ENCODE measurements at regions not wholly inside any gene's neighbourhood (a gene's known extent, or its start where the extent isn't known, plus 50 kb on each side); places are given as distances from the start of the nearest gene placed in this dataset.

- H3K4me2 ChIP-seq (ENCODE audit: insufficient read depth, low read length) = no peak overlapping the region
- H3K9ac ChIP-seq (replicated peaks; ENCODE audit: extremely low read depth, insufficient read depth, low read length) = no peak overlapping the region
- H3K27me3 ChIP-seq (ENCODE audit: control insufficient read depth in 2 of 2, insufficient read depth in 2 of 2, low read length in 2 of 2) = no peaks in the 10 kb centered on the region
- dilution Hi-C loops (cut with MboI; ENCODE audit: extremely low pct_ligation_motif_present, low sequenced_read_pairs) (no loop called here), intact Hi-C loops (cut with micrococcal nuclease) (no loop called here)
- H3K9me3 ChIP-seq (replicated peaks; ENCODE audit: control insufficient read depth, insufficient read depth, low read length) = no peaks in the 10 kb centered on the region
- no peaks in the 10 kb centered on the region for H3K36me3 ChIP-seq (ENCODE audit: control insufficient read depth in 2 of 2, extremely low read depth in 1 of 2, insufficient read depth in 2 of 2, low read length in 2 of 2)
- no peak overlapping the region for H3K4me3 ChIP-seq (replicated peaks in 1 of 3; ENCODE audit: insufficient read depth in 1 of 3, low read depth in 1 of 3, low read length in 3 of 3)
- TF ChIP-seq MYC (IDR thresholded peaks at IDR 0.05; ENCODE audit: low read depth, low read length) (no peak), GATA2 (IDR thresholded peaks at IDR 0.05; ENCODE audit: insufficient read depth, insufficient read length, low read depth, low read length) (no peak), POLR2AphosphoS5 (IDR thresholded peaks at IDR 0.05; ENCODE audit: insufficient read depth, low read depth, low read length) (no peak), POLR2A (IDR thresholded peaks at IDR 0.05; ENCODE audit: low read depth, low read length) (no peak), EZH2 (IDR thresholded peaks at IDR 0.05; ENCODE audit: borderline replicate concordance, low read depth, low read length, severe bottlenecking) (no peak), JUN (IDR thresholded peaks at IDR 0.05; ENCODE audit: borderline replicate concordance, insufficient read depth, insufficient read length, low read depth) (no peak), CTCF (IDR thresholded peaks at IDR 0.05; ENCODE audit: extremely low read depth in 1 of 2, insufficient read depth in 1 of 2, low read depth in 1 of 2, low read length in 2 of 2) (no peak), MAX (IDR thresholded peaks at IDR 0.05; ENCODE audit: insufficient read depth, insufficient read length) (no peak), FOS (IDR thresholded peaks at IDR 0.05; ENCODE audit: borderline replicate concordance, insufficient read depth, low read length) (no peak)
- H3K27ac ChIP-seq (ENCODE audit: insufficient read depth, low read depth, low read length) = no peak overlapping the region
- DNase-seq (ENCODE audit: low read depth, low spot score) (no peak), FAIRE-seq (no peak)
- H4K20me1 ChIP-seq (replicated peaks; ENCODE audit: control insufficient read depth, extremely low read depth, insufficient read depth, low read length) = no peaks in the 10 kb centered on the region
- no peaks in the 10 kb centered on the region for H3K9me1 ChIP-seq (replicated peaks; ENCODE audit: control insufficient read depth, extremely low read depth, insufficient read depth, low read length)
- ChIA-PET POLR2A (no interaction called here), CTCF (no interaction called here)
- H3K79me2 ChIP-seq (ENCODE audit: control insufficient read depth, insufficient read depth, low read length) = no peaks in the 10 kb centered on the region
- no peaks in the 10 kb centered on the region for H3K4me1 ChIP-seq (ENCODE audit: control insufficient read depth, extremely low read depth, insufficient read depth, low read length)
- H2AFZ ChIP-seq (ENCODE audit: low read depth, low read length) = no peak overlapping the region
- no TSS peak for BruUV-seq (replicated peaks)
Measured at GRCh38 chrX:14235004-14235403, 205.3 kb upstream of the GEMIN8 start.

All from endothelial cell of umbilical vein (primary cell).